LNCAP (cell line): ENCODE measurements at regions not wholly inside any gene's neighbourhood (a gene's known extent, or its start where the extent isn't known, plus 50 kb on each side); places are given as distances from the start of the nearest gene placed in this dataset.

Experiments
- CTCF ChIP-seq: fragments of 450-650 bp; IDR thresholded peaks from 2 replicates; pipeline ENCODE4 v1.5.1; 2017; ENCODE audit warnings: mild to moderate bottlenecking

- TF ChIP-seq CTCF: no peak
Measured at GRCh38 chr3:159817571-159817970, 171.1 kb upstream of the IL12A start.

- TF ChIP-seq CTCF: no peak
Measured at GRCh38 chr3:159818399-159818798, 170.2 kb upstream of the IL12A start.

- no peak for TF ChIP-seq CTCF
Measured at GRCh38 chr3:159818997-159819500, 169.6 kb upstream of the IL12A start.

GRCh38 chr3:159819676-159820075 lies 169.0 kb upstream of the IL12A start:
- TF ChIP-seq CTCF: no peak

GRCh38 chr3:159821110-159821509 lies 167.5 kb upstream of the IL12A start:
- no peak for TF ChIP-seq CTCF

GRCh38 chr3:159821736-159822135 lies 166.9 kb upstream of the IL12A start:
- no peak for TF ChIP-seq CTCF

GRCh38 chr3:159823780-159824179 lies 164.9 kb upstream of the IL12A start:
- TF ChIP-seq CTCF: no peak

GRCh38 chr3:159824333-159824732 lies 164.3 kb upstream of the IL12A start:
- TF ChIP-seq CTCF: no peak
